ENCODE measurements at regions not wholly inside any gene's neighbourhood (a gene's known extent, or its start where the extent isn't known, plus 50 kb on each side); places are given as distances from the start of the nearest gene placed in this dataset.
"Not testable (repeated sequence)": the region's sequence is repeated elsewhere in the genome, so short reads cannot be mapped to it uniquely, and the experiment has no call there.

DNA sequence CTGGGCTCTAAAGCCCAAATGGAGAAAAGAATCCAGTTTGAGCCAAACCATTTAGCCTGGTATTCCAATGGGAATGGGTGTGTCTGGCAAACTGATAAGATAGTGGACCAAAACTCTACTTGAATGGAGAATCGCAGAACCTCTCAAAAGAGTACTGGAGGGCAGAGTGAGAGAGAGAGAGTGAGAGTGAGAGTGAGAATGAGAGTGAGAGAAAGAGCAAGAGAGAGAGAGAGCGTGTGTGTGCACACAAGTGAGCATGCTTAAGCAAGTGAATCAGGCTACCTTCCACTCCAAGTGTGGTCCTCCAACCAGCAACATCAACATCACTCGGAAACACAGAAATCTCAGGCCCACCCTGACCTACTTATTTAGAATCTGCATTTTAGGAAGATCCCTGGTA lies 58.8 kb downstream of the UQCRFS1 start:
- no peak for DNase-seq

DNA sequence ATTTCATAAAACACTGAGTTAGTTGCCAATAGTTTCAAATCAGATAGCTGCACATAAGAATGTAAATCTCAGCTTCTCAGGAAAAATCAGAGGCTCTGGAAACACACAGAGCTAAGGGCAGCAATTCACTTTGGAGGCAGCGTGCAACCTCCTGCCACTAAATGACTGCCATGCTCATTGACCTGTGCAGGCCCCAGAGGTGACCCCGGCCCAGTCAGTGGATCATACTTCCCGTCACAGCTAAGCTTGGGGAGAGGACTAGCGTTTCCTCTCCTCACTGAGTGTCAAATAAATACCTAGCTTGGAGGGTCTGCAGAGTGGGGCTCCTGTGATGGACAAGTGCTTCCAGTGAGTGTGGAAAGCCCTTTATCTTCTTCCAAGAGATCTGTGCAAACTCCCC lies 67.2 kb downstream of the UQCRFS1 start:
- no peak for DNase-seq

DNA sequence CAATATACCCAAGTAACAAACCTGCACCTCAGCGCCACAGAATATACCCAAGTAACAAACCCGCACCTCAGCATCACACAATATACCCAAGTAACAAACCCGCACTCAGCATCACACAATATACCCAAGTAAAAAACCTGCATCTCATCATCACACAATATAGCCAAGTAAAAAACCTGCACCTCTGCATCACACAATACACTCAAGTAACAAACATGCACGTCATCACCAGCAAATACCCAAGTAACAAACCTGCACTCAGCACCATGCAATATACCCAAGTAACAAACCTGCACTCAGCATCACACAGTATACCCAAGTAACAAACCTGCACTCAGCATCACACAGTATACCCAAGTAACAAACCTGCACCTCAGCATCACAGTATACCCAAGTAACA lies 69.8 kb downstream of the UQCRFS1 start:
- no peak for DNase-seq

DNA sequence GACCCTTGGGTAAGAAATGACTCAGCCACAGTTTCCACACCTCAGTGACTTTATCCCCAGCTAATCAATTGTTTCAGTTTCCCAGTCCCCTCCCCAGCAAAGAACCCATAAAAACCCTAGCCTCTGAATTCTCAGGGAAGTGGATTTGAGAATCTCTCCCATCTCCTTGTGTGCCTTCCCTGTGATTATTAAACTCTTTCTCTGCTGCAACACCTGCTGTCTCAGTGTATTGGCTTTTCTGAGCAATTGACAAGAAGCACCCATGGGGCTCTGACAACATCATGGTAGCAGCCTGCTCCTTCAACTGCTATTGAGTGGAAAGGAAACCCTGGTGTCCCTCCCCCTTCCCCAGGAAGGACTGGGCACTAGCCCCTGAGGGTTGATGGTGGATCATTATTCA lies 73.7 kb downstream of the UQCRFS1 start:
- DNase-seq, result no peak

DNA sequence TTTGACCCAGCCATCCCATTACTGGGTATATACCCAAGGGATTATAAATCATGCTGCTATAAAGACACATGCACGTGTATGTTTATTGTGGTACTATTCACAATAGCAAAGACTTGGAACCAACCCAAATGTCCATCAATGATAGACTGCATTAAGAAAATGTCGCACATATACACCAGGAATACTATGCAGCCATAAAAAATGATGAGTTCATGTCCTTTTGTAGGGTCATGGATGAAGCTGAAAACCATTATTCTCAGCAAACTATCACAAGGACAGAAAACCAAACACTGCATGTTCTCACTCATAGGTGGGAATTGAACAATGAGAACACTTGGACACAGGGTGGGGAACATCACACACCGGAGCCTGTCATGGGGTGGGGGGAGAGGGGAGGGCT lies 74.7 kb downstream of the UQCRFS1 start:
- DNase-seq, result not testable (repeated sequence)

DNA sequence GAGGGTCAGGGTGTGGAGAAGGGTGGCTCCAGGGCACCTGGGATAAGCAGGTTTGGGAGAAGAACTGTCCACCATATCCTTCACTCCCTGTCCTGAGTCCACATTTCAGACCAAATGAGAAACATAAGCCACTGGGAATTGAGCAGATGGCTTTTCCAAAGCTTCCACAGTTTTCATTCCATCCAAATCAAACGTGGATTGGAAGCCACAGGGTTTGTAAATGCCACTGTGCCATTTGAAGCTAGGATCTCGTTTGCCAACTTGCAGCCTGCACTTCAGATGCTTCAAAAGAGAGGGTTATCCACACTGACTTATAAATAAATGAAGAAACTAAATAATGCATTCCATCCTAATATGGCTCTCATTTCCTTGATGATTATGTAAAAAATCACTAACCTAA lies 81.5 kb downstream of the UQCRFS1 start:
- no peak for DNase-seq

DNA sequence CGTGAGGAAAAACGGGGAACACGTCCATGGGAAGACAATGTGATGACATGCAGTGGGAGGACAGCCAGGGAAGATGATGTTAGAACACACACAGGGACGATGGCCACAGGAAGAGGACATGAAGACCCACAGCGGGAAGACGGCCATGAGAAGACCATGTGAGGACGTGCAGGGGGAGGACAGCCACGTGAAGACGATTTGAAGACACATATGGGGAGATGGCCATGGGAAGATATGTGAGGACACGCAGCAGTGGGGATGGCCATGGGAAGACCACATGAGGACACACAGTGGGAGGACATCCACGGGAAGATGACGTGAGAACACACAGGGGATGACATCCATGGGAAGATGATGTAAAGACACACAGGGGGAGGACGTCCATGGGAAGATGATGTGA lies 83.8 kb downstream of the UQCRFS1 start:
- no peak for DNase-seq

DNA sequence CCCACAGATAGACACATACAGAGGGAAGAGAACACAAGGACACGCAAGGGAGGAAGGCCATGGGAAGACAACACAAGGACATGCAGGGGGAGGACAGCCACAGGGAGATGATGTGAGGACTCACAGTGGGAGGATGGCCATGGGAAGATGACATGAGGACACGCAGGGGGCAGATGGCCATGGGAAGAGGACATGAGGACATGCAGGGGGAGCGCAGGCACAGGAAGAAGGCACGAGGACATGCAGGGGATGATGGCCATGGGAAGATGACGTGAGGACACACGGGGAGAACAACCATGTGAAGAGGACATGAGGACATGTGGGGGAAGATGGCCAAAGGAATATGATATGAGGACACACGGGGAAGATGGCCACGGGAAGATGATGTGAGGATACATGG lies 84.7 kb downstream of the UQCRFS1 start:
- DNase-seq, result no peak

DNA sequence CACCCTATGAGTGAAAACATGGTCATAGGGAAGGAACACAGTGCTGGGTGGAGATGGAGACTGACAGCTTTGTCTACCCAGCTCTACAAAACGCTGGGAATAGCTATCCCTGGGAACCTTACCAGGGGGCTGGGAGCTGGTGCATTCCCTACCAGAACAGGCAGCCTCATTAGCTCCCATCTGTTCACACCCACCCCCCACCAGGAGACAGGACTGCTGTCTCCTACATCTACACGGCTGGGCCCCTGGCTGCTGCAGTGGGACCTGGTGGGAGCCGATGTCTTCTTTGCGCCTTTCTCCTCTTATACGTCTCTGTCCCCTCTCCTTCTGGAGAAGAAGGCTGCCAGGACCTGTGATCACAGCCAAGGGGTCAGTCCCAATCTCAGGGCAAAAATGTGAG lies 90.8 kb downstream of the UQCRFS1 start:
- no peak for DNase-seq

DNA sequence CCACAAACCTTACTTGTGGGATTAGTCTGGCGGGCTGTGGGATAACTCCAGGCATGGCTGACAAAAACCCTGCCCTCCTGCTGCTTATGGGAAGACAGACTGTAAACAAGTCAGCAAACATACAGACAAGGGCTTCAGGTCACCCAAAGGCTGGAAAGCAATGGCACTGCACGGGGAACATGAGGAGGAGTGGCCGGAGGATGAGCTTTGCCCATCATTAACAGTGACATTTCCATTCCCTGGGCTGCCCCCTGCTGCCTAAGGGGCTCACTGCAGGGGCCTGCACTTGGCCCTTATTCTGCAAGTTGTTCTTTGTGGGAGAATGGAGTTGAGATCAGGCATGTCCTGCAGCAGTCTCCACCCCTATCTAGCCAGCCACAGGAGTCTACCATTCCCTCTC lies 91.3 kb downstream of the UQCRFS1 start:
- no peak for DNase-seq

DNA sequence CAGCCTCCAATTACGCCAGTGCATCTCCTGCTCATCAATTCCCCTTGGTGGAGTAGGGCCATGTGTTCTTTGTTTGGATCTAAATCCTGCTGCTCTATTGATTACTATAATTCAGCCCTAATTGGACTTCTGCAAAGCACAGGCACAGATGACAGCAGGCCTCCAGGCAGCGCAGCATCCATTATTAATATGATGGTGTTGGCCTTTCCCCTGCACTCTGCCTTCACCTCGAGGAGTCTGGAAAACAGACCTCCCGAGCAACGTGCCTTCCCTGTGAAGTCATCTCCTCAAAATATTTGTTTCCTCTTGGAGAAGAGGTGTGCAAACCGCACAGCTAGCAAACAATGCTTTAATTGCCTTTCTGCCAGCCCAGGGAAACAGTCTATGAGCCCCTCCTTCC lies 92.5 kb downstream of the UQCRFS1 start:
- DNase-seq, result no peak

DNA sequence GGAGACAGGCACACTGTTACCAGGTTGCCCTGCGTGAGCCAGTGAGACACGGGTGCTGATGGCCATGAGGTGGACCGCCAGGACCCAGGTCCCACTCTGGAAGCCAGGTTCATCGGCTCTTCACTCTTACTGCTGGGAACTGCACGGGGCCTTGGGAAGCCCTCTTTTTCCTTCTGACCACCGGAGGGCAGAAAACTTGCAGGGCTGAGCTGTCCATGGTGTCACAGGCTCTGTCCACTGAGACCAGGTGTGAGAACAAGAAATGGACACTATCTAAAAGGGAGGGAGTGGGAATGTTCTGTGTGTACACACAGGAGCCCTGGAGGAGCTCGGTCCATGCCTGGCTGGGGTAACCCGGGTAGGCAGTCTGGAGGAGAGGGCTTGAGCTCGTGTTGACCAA lies 93.4 kb downstream of the UQCRFS1 start:
- DNase-seq, result no peak

DNA sequence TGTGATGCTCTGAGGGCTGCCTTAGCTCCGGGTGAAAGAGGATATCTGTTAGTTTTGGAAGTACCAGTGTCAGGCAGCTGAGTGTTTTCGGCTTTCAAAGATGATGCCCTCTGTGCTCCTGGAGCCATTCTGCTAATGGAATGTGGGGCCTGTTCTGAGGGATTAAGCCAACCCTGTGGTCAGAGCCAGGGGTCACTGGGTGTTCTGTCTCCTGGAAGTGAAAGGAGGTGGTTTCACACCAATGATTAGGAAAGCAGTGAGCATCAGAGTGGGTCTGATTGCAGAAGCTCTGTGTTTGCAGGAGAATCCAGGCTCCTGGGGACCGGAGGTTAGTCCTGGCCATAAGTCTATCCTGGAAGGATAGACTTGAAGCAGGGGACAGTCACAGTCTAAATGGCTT lies 94.6 kb downstream of the UQCRFS1 start:
- DNase-seq, result no peak

DNA sequence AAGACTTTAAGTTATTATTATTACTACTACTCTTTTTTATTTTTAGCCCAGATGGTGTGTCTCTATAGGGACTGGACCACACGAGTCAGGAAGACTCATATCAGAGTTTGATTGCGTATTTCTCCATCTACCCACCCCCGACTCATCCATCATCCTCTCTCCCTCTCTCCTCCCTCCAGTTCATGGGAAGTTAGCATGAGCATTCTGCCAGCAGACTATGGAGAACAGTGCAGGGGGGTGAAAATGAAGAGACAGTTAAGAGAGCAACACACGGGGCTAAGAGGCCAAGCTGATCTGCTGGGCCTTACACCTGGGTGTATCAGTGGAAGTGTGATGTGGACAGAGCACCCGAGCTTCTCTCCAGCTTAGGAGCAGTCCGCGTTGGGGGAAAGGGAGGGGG lies 95.0 kb downstream of the UQCRFS1 start:
- no peak for DNase-seq

DNA sequence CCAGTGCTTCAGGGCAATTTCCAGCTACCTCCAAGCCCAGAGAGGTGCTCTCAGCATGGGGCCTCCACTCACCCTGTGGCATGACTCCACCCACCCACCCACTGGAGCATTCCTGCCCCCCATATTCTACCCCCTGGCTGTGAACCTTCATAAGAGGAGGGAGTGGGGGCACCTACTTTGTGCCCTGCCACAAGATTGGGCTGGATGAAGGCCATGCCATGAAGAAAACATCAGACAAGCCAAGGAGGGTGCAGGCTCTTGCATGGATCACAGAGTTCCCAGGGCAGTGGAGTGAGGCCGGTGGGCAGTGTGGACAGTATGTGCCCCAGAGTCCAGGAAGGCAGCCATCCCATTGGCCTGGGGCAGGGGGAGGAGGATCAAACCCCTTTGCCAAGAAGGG lies 97.8 kb downstream of the UQCRFS1 start:
- no peak for DNase-seq

DNA sequence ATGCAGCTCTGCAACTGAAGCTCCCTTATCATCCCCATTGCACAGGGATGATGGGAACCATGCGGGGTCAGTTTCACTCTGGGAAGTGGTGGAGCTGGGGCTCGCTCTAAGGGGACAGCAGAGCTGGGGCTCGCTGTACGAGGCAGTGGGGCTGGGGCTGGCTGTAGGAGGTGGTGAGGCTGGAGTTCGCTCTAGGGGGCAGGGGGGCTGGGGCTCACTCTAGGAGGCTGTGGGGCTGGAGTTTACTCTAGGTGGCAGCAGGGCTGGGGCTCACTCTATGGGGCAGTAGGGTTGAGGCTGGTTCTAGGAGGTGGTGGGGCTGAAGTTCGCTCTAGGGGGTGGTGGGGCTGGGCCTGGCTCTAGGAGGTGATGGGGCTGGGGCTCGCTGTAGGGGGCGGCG lies 99.1 kb downstream of the UQCRFS1 start:
- DNase-seq, result no peak

DNA sequence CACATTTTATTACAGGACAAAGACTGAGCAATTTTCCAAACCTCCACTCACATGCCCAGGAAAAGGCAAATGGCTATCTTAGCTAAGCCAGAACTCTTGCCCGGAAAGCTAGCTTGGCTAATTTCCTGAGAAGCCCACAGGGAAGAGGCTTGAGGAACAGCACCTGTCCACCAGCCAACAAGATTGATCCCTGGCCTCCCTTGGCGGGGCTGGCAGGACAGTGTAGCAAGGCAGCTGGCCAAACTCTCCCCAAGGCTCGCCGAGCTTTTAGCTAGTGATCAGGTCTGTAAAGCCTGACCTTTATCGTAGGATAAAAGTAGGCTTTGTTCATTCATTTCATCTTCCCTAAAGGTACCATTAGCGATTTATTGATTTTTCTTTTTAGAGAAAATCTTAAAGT lies 101.4 kb downstream of the UQCRFS1 start:
- no peak for DNase-seq

DNA sequence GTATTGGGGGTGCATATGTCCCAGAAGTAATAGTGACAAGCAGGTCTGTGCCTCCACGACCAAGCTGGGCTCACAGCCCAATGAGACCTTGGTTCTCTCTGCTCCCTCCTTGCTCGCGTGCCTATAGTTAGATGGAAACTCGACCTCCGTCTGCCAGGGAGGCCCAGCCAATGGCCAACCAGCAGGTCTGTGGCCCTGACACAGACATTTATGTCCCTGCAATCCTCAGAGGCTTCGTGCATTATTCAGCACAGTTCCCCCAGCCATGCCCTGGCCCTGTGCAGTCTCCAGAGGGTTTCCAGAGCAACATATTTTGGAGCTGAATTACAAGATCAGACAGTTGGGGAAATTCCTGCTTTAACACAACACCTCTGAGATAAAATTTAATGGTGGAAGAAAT lies 105.1 kb downstream of the UQCRFS1 start:
- DNase-seq, result no peak

DNA sequence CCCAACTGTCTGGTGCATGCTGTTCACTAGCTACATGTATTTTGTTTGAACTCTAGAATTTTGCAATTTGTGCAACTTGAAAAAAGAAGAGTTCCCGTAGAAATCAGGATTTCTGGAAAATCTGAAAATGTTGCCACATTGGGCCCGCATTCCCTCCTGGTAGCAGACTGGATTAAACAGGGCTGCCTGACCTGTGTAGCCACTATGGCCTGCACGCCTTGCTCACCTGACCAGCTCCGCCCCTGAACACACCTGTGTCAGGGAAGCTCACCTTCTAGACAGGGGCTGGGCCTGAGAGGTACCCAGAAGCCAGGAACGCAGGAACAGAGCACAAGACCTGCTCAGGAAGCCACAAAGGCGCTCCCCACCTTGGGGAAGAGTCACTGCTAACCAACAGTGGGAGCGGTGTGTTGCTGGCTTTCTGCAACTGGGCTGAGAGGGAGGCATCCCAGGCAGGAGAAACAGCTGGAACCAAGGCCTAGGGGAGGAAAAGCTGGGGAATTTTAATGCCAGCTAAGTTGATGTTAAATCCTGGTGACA lies 106.5 kb downstream of the UQCRFS1 start:
- no peak for DNase-seq

DNA sequence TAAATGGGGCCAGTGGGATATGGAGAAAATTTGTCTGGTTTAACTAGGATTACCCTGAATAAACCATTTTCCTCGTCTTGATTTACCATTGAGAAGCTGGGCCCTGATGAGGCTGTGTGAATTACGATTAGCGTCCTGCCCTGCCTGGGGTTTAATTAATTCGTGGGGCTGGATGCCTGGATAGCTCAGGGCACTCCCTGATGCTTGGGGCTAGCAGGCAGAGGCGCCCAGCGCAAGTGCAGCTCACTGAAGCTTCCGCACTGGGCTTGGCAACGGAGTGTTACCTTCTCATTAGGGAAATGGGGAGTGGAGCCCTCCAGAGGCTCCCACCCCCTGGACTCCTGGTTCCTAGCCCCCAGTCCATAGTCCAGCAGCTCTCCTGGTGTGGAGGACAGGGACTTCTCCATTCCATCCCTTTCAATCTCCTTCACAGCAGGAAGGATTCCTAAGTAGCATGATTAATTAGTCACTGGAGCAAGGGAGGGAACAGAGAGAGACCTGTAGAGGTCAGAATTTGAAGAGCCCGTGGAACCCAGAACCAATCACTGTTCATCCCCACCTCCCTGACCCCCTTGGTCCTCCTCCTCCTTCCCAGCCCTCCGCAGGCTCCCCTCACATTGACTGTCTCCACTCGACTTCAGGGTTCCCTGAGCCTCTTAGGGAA lies 107.2 kb downstream of the UQCRFS1 start:
- DNase-seq, result no peak

DNA sequence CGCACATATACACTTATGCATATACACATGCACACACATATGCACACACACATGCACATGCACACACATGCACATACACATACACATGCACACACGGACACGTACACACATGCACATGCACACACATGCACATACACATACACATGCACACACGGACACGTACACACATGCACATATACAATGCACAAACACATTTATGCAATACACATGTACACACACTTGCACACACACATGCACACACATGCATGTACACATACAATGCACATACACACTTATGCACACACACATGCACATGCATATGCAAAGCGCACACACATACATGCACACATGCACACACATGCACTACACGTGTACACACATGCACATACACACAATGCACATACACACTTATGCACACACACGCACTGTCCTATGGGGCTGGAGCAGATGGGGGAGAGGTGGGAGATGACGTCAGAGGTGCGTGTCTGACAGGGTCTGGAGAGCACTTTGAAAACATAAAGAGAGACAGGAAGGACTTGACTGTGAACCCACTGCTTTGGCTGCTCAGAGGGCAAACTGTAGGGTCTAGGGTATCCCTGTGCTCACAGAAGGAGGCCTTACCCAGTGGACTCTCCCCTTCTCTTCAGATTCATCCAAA lies 108.2 kb downstream of the UQCRFS1 start:
- no peak for DNase-seq

DNA sequence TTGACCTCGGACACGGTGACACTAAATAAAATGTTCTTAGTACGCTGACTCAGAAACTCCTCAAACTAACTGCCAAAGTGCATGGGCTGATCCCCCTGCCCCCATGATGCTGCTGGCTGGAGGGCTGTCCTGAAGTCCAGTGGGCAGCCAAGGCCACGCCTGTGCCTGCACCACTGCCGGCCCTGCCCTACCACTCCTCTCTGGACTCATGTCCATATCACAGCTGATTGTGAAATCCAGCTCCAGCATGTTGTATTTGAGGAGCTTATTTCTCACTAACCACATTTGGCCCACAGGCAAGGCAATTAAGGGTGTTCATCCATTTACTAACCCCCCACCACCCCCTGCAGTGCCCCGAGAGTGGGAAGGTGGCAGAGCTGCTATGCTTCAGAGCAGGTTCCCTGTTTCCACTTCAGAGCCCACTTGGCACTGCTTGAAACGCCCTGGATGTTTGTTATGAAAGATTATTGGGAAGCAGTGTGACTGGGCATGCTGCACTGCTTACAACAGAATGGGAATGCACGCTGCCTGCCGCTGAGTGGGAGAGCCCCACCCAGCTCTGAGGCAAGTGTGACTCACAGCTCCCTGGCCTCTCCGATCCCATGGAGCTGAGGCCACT lies 114.0 kb downstream of the UQCRFS1 start:
- no peak for DNase-seq

DNA sequence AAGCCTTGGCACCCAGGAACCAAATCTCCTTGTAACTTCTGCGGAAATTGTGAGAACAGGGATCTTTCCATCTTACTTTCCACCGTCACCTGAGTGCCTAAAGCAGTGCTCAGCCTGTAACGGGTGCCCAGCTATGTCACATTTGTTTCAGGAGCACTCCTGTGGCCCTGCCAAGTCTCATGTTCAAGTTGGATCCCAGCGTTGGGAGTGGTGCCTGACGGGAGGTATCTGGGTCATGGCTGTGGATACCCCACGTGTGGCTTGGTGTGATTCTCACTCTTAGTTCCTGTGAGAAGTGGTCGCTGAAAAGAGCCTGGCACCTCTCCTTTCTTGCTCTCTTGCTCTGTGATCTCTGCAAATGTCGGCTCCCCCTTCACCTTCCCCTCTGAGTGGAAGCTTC lies 114.9 kb downstream of the UQCRFS1 start:
- DNase-seq, result no peak

DNA sequence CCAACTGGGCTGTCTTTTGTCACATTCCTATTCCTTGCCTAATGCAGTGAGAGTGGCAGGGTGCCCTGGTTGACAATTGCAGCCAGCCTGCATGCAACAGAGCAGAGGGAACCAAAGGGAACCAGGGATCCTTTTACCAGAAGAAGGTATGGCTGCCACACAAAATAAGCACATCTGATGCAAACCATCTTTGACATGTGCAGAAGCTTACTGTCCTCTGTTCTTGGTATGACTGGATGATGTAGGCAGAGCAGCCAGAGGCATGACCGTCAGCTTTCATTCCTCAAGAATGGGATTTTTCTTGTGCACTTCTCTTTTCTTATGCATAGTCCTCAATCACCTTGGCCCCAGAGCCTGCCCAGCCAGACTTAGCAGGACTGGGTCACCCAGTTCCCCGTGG lies 116.1 kb downstream of the UQCRFS1 start:
- DNase-seq, result no peak

DNA sequence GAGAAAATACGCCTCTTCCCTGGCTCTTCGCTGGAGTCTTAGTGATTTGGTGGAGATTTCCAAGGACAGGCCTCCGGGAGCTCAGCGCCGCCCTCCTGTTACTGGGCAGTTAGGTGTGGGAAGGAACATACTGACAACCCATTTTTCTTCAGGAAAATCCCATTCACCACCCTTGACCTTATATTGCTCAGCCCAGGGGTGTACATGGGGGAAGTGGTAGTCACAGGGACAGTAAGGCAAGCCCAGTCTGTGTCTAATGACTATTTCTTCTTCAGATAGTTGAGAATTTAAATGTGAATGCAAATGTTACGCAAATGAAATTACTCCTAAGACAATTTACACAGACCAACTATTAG lies 119.4 kb downstream of the UQCRFS1 start:
- no peak for DNase-seq
